ENCODE measurements at regions not wholly inside any gene's neighbourhood (a gene's known extent, or its start where the extent isn't known, plus 50 kb on each side); places are given as distances from the start of the nearest gene placed in this dataset.

GRCh38 chr1:239617731-239618130 is 231.4 kb downstream of the CHRM3 start:
- no peak for DNase-seq
- no peaks in the 10 kb centered on the region for H3K27me3 ChIP-seq (ENCODE audit: control insufficient read depth, insufficient read depth, low read length)
- no CpG with 5 or more reads among the region's 5 CpGs for WGBS (ENCODE audit: insufficient coverage)
- H3K4me3 ChIP-seq (ENCODE audit: low read length), result no peak overlapping the region
- no peaks in the 10 kb centered on the region for H3K36me3 ChIP-seq (ENCODE audit: control insufficient read depth, insufficient read depth, low read length)
- peaks cover 5% of the 10 kb centered on the region for H3K9me3 ChIP-seq (replicated peaks; ENCODE audit: control insufficient read depth, low read depth, low read length)
- no peak overlapping the region for H3K27ac ChIP-seq (ENCODE audit: low read length)
- peaks cover 11% of the 10 kb centered on the region for H3K4me1 ChIP-seq (ENCODE audit: control insufficient read depth, insufficient read depth, low read length)

GRCh38 chr1:239619190-239619589 is 232.8 kb downstream of the CHRM3 start:
- H3K4me3 ChIP-seq (ENCODE audit: low read length), result no peak overlapping the region
- H3K4me1 ChIP-seq (ENCODE audit: control insufficient read depth, insufficient read depth, low read length), result peaks cover 11% of the 10 kb centered on the region
- no peaks in the 10 kb centered on the region for H3K36me3 ChIP-seq (ENCODE audit: control insufficient read depth, insufficient read depth, low read length)
- WGBS (ENCODE audit: insufficient coverage), result no CpG with 5 or more reads among the region's 3 CpGs
- no peak overlapping the region for H3K27ac ChIP-seq (ENCODE audit: low read length)
- DNase-seq, result no peak
- peaks cover 5% of the 10 kb centered on the region for H3K9me3 ChIP-seq (replicated peaks; ENCODE audit: control insufficient read depth, low read depth, low read length)
- H3K27me3 ChIP-seq (ENCODE audit: control insufficient read depth, insufficient read depth, low read length), result no peaks in the 10 kb centered on the region

GRCh38 chr1:239630767-239631166 is 244.4 kb downstream of the CHRM3 start:
- H3K27ac ChIP-seq (ENCODE audit: low read length), result no peak overlapping the region
- H3K4me1 ChIP-seq (ENCODE audit: control insufficient read depth, insufficient read depth, low read length), result no peaks in the 10 kb centered on the region
- WGBS (ENCODE audit: insufficient coverage), result no CpG with 5 or more reads among the region's 3 CpGs
- DNase-seq, result no peak
- H3K9me3 ChIP-seq (replicated peaks; ENCODE audit: control insufficient read depth, low read depth, low read length), result no peaks in the 10 kb centered on the region
- no peaks in the 10 kb centered on the region for H3K36me3 ChIP-seq (ENCODE audit: control insufficient read depth, insufficient read depth, low read length)
- no peaks in the 10 kb centered on the region for H3K27me3 ChIP-seq (ENCODE audit: control insufficient read depth, insufficient read depth, low read length)
- no peak overlapping the region for H3K4me3 ChIP-seq (ENCODE audit: low read length)

- H3K4me1 ChIP-seq (ENCODE audit: control insufficient read depth, insufficient read depth, low read length), result no peaks in the 10 kb centered on the region
- no peak overlapping the region for H3K27ac ChIP-seq (ENCODE audit: low read length)
- WGBS (ENCODE audit: insufficient coverage), result no CpG with 5 or more reads among the region's 4 CpGs
- H3K27me3 ChIP-seq (ENCODE audit: control insufficient read depth, insufficient read depth, low read length), result no peaks in the 10 kb centered on the region
- DNase-seq, result no peak
- no peaks in the 10 kb centered on the region for H3K9me3 ChIP-seq (replicated peaks; ENCODE audit: control insufficient read depth, low read depth, low read length)
- no peaks in the 10 kb centered on the region for H3K36me3 ChIP-seq (ENCODE audit: control insufficient read depth, insufficient read depth, low read length)
- H3K4me3 ChIP-seq (ENCODE audit: low read length), result no peak overlapping the region
Observed at GRCh38 chr1:239633432-239633831, 247.1 kb downstream of the CHRM3 start.

- no CpG with 5 or more reads among the region's 2 CpGs for WGBS (ENCODE audit: insufficient coverage)
- Histone ChIP-seq H3K27me3 (ENCODE audit: control insufficient read depth, insufficient read depth, low read length) (no peaks in the 10 kb centered on the region), H3K4me3 (ENCODE audit: low read length) (no peak overlapping the region), H3K4me1 (ENCODE audit: control insufficient read depth, insufficient read depth, low read length) (no peaks in the 10 kb centered on the region), H3K36me3 (ENCODE audit: control insufficient read depth, insufficient read depth, low read length) (no peaks in the 10 kb centered on the region), H3K27ac (ENCODE audit: low read length) (no peak overlapping the region), H3K9me3 (replicated peaks; ENCODE audit: control insufficient read depth, low read depth, low read length) (no peaks in the 10 kb centered on the region)
- DNase-seq, result no peak
Observed at GRCh38 chr1:239635276-239635675, 248.9 kb downstream of the CHRM3 start.

GRCh38 chr1:239636347-239636746 is 250.0 kb downstream of the CHRM3 start:
- H3K4me3 ChIP-seq (ENCODE audit: low read length), result no peak overlapping the region
- no peak overlapping the region for H3K27ac ChIP-seq (ENCODE audit: low read length)
- WGBS (ENCODE audit: insufficient coverage), result no CpG with 5 or more reads among the region's 3 CpGs
- H3K9me3 ChIP-seq (replicated peaks; ENCODE audit: control insufficient read depth, low read depth, low read length), result no peaks in the 10 kb centered on the region
- DNase-seq, result no peak
- H3K4me1 ChIP-seq (ENCODE audit: control insufficient read depth, insufficient read depth, low read length), result no peaks in the 10 kb centered on the region
- H3K36me3 ChIP-seq (ENCODE audit: control insufficient read depth, insufficient read depth, low read length), result no peaks in the 10 kb centered on the region
- H3K27me3 ChIP-seq (ENCODE audit: control insufficient read depth, insufficient read depth, low read length), result no peaks in the 10 kb centered on the region

- Histone ChIP-seq H3K9me3 (replicated peaks; ENCODE audit: control insufficient read depth, low read depth, low read length) (no peaks in the 10 kb centered on the region), H3K36me3 (ENCODE audit: control insufficient read depth, insufficient read depth, low read length) (no peaks in the 10 kb centered on the region), H3K4me3 (ENCODE audit: low read length) (no peak overlapping the region), H3K27ac (ENCODE audit: low read length) (no peak overlapping the region), H3K27me3 (ENCODE audit: control insufficient read depth, insufficient read depth, low read length) (no peaks in the 10 kb centered on the region), H3K4me1 (ENCODE audit: control insufficient read depth, insufficient read depth, low read length) (no peaks in the 10 kb centered on the region)
- no peak for DNase-seq
- WGBS (ENCODE audit: insufficient coverage), result 82% methylated on average over 2 of the region's 3 CpGs
Observed at GRCh38 chr1:239644604-239645003, 258.2 kb downstream of the CHRM3 start.

GRCh38 chr1:239647045-239647444 is 260.7 kb downstream of the CHRM3 start:
- Histone ChIP-seq H3K27ac (ENCODE audit: low read length) (no peak overlapping the region), H3K36me3 (ENCODE audit: control insufficient read depth, insufficient read depth, low read length) (no peaks in the 10 kb centered on the region), H3K4me3 (ENCODE audit: low read length) (no peak overlapping the region), H3K27me3 (ENCODE audit: control insufficient read depth, insufficient read depth, low read length) (no peaks in the 10 kb centered on the region), H3K9me3 (replicated peaks; ENCODE audit: control insufficient read depth, low read depth, low read length) (no peaks in the 10 kb centered on the region), H3K4me1 (ENCODE audit: control insufficient read depth, insufficient read depth, low read length) (no peaks in the 10 kb centered on the region)
- no peak for DNase-seq
- 86% methylated on average over 3 of the region's 3 CpGs for WGBS (ENCODE audit: insufficient coverage)

- Histone ChIP-seq H3K9me3 (replicated peaks; ENCODE audit: control insufficient read depth, low read depth, low read length) (no peaks in the 10 kb centered on the region), H3K4me3 (ENCODE audit: low read length) (no peak overlapping the region), H3K4me1 (ENCODE audit: control insufficient read depth, insufficient read depth, low read length) (no peaks in the 10 kb centered on the region), H3K36me3 (ENCODE audit: control insufficient read depth, insufficient read depth, low read length) (no peaks in the 10 kb centered on the region), H3K27me3 (ENCODE audit: control insufficient read depth, insufficient read depth, low read length) (no peaks in the 10 kb centered on the region), H3K27ac (ENCODE audit: low read length) (no peak overlapping the region)
- DNase-seq, result no peak
- WGBS (ENCODE audit: insufficient coverage), result 88% methylated on average over 1 of the region's 2 CpGs
Observed at GRCh38 chr1:239647964-239648632, 261.7 kb downstream of the CHRM3 start.

GRCh38 chr1:239655023-239655422 is 268.7 kb downstream of the CHRM3 start:
- no CpG with 5 or more reads among the region's 2 CpGs for WGBS (ENCODE audit: insufficient coverage)
- no peak overlapping the region for H3K4me3 ChIP-seq (ENCODE audit: low read length)
- H3K4me1 ChIP-seq (ENCODE audit: control insufficient read depth, insufficient read depth, low read length), result no peaks in the 10 kb centered on the region
- H3K9me3 ChIP-seq (replicated peaks; ENCODE audit: control insufficient read depth, low read depth, low read length), result no peaks in the 10 kb centered on the region
- no peak overlapping the region for H3K27ac ChIP-seq (ENCODE audit: low read length)
- no peaks in the 10 kb centered on the region for H3K36me3 ChIP-seq (ENCODE audit: control insufficient read depth, insufficient read depth, low read length)
- H3K27me3 ChIP-seq (ENCODE audit: control insufficient read depth, insufficient read depth, low read length), result no peaks in the 10 kb centered on the region
- DNase-seq, result peak; percentile 20

GRCh38 chr1:239657291-239657690 is 270.9 kb downstream of the CHRM3 start:
- H3K27me3 ChIP-seq (ENCODE audit: control insufficient read depth, insufficient read depth, low read length), result no peaks in the 10 kb centered on the region
- no peak for DNase-seq
- no peak overlapping the region for H3K27ac ChIP-seq (ENCODE audit: low read length)

More at GRCh38 chr1:239657291-239657690, 270.9 kb downstream of the CHRM3 start:
- no peaks in the 10 kb centered on the region for H3K36me3 ChIP-seq (ENCODE audit: control insufficient read depth, insufficient read depth, low read length)
- H3K4me1 ChIP-seq (ENCODE audit: control insufficient read depth, insufficient read depth, low read length), result no peaks in the 10 kb centered on the region
- WGBS (ENCODE audit: insufficient coverage), result 100% methylated on average over 1 of the region's 2 CpGs
- no peak overlapping the region for H3K4me3 ChIP-seq (ENCODE audit: low read length)
- H3K9me3 ChIP-seq (replicated peaks; ENCODE audit: control insufficient read depth, low read depth, low read length), result no peaks in the 10 kb centered on the region
